Dendritic cell treated with granulocyte-macrophage colony-stimulating factor and Interleukin-4, amounts not matched to agents 40 ng/mL and 50 ng/mL, for 4 days (primary cell): ENCODE measurements at regions not wholly inside any gene's neighbourhood (a gene's known extent, or its start where the extent isn't known, plus 50 kb on each side); places are given as distances from the start of the nearest gene placed in this dataset.

Experiments used
- H3K27ac Mint-ChIP-seq: one replicate; pipeline ENCODE4 v1.8.0; 2022; ENCODE audit warnings: mild to moderate bottlenecking, mixed read lengths
- H3K27me3 Mint-ChIP-seq: one replicate; pipeline ENCODE4 v1.8.0; 2022; ENCODE audit warnings: mild to moderate bottlenecking, mixed read lengths
- H3K36me3 Mint-ChIP-seq: one replicate; pipeline ENCODE4 v1.8.0; 2022; ENCODE audit warnings: low read depth, mixed read lengths
- H3K4me1 Mint-ChIP-seq: one replicate; pipeline ENCODE4 v1.8.0; 2022; ENCODE audit warnings: low read depth, mixed read lengths
- H3K4me3 Mint-ChIP-seq: one replicate; pipeline ENCODE4 v1.8.0; 2022; ENCODE audit warnings: mild to moderate bottlenecking, moderate library complexity, mixed read lengths
- H3K9me3 Mint-ChIP-seq: one replicate; pipeline ENCODE4 v1.8.0; 2022; ENCODE audit warnings: mixed read lengths
- intact Hi-C: fragments of 100-400 bp; cut with micrococcal nuclease; formaldehyde crosslinking; loops from one replicate; pipeline ENCODE4 v1.15.0; 2022

DNA sequence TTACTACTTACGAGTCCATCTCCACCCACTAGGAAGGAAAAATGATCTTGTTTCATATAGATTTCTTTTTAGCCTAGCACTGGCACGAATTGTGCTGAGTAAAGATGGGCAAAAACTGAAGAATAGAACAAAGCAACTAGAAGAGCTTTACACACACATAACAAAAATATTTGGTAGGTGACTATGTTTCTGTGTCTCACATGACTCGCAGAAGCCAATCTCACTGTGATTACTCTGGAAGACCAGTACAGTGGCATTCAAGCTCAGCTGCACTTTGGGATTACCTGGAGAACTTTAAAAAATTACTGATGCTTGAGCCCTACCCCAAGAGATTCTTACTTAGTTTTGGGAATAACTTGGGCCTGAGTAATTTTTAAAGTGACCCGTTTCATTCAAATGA lies 378.7 kb downstream of the METTL4 start:
- intact Hi-C loops = no loop called here
- Mint-ChIP-seq H3K9me3 (peaks cover 10% of the 10 kb centered on the region), H3K27me3 (no peaks in the 10 kb centered on the region), H3K4me1 (no peaks in the 10 kb centered on the region), H3K36me3 (no peaks in the 10 kb centered on the region), H3K27ac (no peak overlapping the region), H3K4me3 (no peak overlapping the region)

DNA sequence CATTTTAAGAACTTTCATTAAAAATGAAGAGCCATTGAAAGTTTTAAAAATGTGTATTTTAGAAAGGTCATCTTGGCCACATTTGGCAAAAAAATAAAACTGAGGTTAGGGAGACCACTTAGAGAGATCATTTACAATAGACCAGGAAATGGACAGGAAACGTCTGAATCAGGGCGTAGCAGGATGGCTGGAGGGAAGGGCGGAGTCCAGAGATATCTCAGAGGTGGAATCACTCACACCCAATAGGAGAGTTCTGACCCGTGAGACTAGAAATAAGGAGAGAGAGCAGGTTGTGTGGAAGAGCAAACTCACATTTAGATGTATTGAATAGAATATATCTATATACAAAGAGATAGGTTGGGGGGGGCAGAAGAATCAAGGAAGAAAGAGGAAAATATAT lies 373.4 kb downstream of the METTL4 start:
- Mint-ChIP-seq H3K27me3 (no peaks in the 10 kb centered on the region), H3K27ac (no peak overlapping the region), H3K4me3 (no peak overlapping the region), H3K36me3 (no peaks in the 10 kb centered on the region), H3K4me1 (no peaks in the 10 kb centered on the region), H3K9me3 (peaks cover 10% of the 10 kb centered on the region)
- intact Hi-C loops = no loop called here

GRCh38 chr18:2199060-2199459 lies 372.2 kb downstream of the METTL4 start:
- Mint-ChIP-seq H3K9me3 (no peaks in the 10 kb centered on the region), H3K4me1 (no peaks in the 10 kb centered on the region), H3K4me3 (no peak overlapping the region), H3K27ac (no peak overlapping the region), H3K36me3 (no peaks in the 10 kb centered on the region), H3K27me3 (no peaks in the 10 kb centered on the region)
- intact Hi-C loops = no loop called here

- Mint-ChIP-seq H3K4me3 (no peak overlapping the region), H3K9me3 (no peaks in the 10 kb centered on the region), H3K27ac (no peak overlapping the region), H3K36me3 (no peaks in the 10 kb centered on the region), H3K4me1 (no peaks in the 10 kb centered on the region), H3K27me3 (no peaks in the 10 kb centered on the region)
- intact Hi-C loops = no loop called here
These were observed 370.2 kb downstream of the METTL4 start for GRCh38 chr18:2201036-2201600.

DNA sequence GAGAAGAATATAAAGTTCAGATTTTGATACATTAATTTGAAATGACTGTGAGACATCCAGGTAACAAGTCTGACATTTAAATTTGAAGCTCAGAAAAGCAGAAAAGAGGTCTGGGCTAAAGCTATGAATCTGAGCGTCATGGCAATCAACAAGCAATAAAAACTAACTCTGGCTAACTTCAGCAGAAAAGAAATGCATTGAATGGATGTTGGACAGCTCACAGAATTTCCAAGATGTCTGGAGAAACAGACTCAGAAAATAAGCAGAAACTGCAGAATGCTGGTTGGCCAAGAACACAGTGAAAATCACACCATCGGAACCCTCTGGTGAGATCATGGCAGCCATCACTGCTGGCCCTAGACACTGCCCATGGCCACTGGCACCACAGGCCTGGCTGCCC lies 366.6 kb downstream of the METTL4 start:
- Mint-ChIP-seq H3K4me1 (no peaks in the 10 kb centered on the region), H3K36me3 (no peaks in the 10 kb centered on the region), H3K27me3 (no peaks in the 10 kb centered on the region), H3K4me3 (no peak overlapping the region), H3K27ac (no peak overlapping the region), H3K9me3 (no peaks in the 10 kb centered on the region)
- intact Hi-C loops = no loop called here

DNA sequence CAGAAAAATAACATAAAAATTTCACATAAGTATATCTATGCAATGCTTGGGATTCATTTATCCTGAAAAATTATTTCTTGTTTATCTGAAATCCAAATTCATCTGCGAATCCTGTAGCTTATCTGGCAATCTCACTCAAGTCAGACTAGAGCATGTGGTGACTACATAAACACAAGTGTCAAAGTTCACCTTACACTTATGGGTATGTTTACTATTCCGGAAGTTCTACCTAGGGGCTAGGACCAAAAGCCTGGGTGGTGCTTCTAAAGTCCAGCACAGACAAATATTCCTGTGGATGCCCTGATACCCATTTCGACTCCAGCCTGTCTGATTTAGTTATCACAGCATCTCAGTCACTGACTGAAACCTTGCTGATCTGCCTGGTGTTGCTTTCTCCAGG lies 364.0 kb downstream of the METTL4 start:
- H3K9me3 Mint-ChIP-seq = no peaks in the 10 kb centered on the region
- intact Hi-C loops = no loop called here
- H3K27me3 Mint-ChIP-seq = no peaks in the 10 kb centered on the region
- no peaks in the 10 kb centered on the region for H3K36me3 Mint-ChIP-seq
- no peaks in the 10 kb centered on the region for H3K4me1 Mint-ChIP-seq
- no peak overlapping the region for H3K4me3 Mint-ChIP-seq
- H3K27ac Mint-ChIP-seq = no peak overlapping the region

DNA sequence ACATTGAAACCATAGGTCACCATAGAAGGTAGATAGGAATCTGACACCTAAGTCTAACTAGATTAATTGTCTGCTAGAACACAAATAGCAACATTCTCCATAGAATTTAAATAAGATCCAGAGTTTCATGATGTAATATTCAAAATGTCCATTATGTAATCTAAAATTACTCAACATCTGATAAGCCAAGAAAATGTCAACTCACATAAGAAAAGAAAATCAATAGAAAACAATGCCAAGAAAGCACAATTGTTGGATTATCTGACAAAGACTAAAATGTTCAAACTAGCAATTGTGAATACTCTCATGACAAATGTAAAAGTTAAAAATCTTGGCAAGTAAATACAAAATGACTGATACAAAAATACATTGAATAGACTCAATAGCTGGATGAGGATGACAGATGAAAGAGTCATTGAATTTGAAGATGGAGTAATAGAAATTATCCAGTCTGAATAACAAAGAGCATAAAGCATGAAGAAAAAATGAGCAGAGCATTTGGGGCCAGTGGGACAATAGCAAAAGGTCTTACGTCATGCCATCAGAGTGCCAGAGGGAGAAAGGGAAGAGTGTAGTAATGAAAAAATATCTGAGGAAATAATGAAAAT lies 358.6 kb downstream of the METTL4 start:
- Mint-ChIP-seq H3K36me3 (no peaks in the 10 kb centered on the region), H3K27ac (no peak overlapping the region), H3K4me1 (no peaks in the 10 kb centered on the region), H3K4me3 (no peak overlapping the region), H3K9me3 (no peaks in the 10 kb centered on the region), H3K27me3 (no peaks in the 10 kb centered on the region)
- intact Hi-C loops = no loop called here

DNA sequence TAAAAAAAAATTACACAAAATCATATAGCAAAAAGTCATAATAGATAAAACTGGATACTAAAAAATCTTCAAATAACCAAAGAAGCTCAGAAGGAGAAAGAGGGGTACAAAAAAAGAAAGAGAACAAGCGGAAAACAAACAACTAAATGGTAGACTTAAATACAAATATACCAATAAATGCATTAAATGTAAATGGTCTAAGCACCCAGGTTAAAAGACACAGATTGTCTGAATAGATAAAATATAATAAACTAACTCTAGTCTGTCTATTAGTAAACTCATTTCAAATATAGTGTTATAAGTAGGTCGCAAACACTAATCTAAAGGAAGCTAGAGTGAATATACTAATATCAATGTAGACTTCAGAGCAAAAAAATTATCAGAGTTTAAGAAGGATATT lies 357.4 kb downstream of the METTL4 start:
- Mint-ChIP-seq H3K36me3 (no peaks in the 10 kb centered on the region), H3K27ac (no peak overlapping the region), H3K9me3 (no peaks in the 10 kb centered on the region), H3K4me1 (no peaks in the 10 kb centered on the region), H3K4me3 (no peak overlapping the region), H3K27me3 (no peaks in the 10 kb centered on the region)
- intact Hi-C loops = no loop called here

DNA sequence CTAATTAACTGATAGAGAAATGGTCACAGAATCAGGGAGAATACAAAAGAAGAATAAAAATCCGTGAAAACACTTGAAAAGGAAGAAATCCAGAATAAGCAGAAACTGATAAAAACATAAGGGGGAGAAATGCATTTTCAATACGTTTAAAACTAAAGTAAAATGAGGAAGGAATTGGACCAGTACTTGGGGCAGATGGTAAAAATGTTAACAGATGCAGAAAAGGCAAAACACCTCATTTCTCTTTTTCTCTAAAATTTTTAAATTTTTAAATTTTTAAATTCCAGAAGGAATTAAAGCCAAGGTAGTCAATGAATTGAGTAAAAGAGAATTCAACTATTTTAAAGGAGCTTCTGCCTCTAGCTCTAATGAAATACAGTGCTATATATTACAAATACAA lies 353.9 kb downstream of the METTL4 start:
- no peaks in the 10 kb centered on the region for H3K36me3 Mint-ChIP-seq
- no peak overlapping the region for H3K27ac Mint-ChIP-seq
- no peaks in the 10 kb centered on the region for H3K27me3 Mint-ChIP-seq
- no peaks in the 10 kb centered on the region for H3K4me1 Mint-ChIP-seq
- intact Hi-C loops = no loop called here
- no peaks in the 10 kb centered on the region for H3K9me3 Mint-ChIP-seq
- no peak overlapping the region for H3K4me3 Mint-ChIP-seq

DNA sequence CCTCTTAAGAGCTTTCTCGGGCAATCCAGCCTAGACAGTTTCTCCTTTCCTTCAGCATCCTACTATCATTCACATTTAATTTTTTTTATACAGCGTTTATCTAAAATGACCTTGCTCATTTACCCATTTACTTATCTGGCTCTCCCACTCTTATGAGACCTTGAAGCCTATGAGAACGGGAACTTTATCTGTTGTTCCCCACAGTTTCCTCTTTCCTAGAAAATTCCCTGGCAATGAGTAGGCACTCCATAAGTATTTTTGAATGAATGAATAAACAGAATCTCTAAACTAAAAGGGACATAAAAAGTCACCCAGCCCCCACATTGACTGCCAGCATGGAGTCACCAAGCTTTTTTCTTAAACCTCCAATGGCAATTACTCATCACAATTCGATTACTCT lies 353.2 kb downstream of the METTL4 start:
- Mint-ChIP-seq H3K36me3 (no peaks in the 10 kb centered on the region), H3K27me3 (no peaks in the 10 kb centered on the region), H3K4me3 (no peak overlapping the region), H3K9me3 (no peaks in the 10 kb centered on the region), H3K27ac (no peak overlapping the region), H3K4me1 (no peaks in the 10 kb centered on the region)
- intact Hi-C loops = no loop called here

- H3K27ac Mint-ChIP-seq = no peak overlapping the region
- no peaks in the 10 kb centered on the region for H3K27me3 Mint-ChIP-seq
- intact Hi-C loops = no loop called here
- H3K4me3 Mint-ChIP-seq = no peak overlapping the region
- no peaks in the 10 kb centered on the region for H3K9me3 Mint-ChIP-seq
- no peaks in the 10 kb centered on the region for H3K36me3 Mint-ChIP-seq
- no peaks in the 10 kb centered on the region for H3K4me1 Mint-ChIP-seq
These were observed 351.6 kb downstream of the METTL4 start for GRCh38 chr18:2219706-2220105.

DNA sequence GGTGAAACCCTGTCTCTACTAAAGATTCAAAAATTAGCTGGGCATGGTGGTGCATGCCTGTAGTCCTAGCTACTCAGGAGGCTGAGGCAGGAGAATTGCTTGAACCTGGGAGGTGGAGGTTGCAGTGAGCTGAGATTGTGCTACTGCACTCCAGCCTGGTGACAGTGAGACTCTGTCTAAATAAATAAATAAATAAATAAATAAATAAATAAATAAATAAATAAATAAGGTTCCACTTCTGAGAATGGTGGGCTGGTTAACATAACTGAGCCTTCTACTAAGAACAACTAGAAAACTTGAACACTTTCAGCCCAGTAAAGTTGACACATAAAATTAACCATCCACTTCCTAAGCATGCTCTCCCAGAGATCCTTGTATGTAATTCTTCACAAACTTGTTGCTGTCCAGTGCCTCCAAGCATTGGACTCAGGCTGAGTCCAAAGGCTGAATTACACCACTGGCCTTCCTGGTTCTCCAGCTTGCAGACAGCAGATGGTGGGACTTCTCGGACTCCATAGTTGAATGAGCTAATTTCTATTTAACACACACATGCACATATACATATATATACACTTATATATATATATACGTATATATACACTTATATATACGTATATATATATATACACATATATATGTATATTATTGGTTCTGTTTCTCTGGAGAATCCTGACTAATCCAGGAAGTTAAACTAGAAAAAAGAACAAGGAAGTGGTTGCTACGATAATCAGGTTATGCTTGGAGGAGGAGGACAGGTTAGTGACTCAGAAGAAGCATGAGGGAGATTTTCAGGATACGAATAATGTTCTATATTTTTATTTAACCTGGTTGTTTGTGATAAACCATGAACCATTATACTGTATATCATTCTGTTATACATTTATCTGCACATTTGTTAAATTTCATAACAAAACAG lies 348.8 kb downstream of the METTL4 start:
- Mint-ChIP-seq H3K27me3 (no peaks in the 10 kb centered on the region), H3K9me3 (no peaks in the 10 kb centered on the region), H3K36me3 (no peaks in the 10 kb centered on the region), H3K27ac (no peak overlapping the region), H3K4me1 (no peaks in the 10 kb centered on the region), H3K4me3 (no peak overlapping the region)
- intact Hi-C loops = no loop called here

DNA sequence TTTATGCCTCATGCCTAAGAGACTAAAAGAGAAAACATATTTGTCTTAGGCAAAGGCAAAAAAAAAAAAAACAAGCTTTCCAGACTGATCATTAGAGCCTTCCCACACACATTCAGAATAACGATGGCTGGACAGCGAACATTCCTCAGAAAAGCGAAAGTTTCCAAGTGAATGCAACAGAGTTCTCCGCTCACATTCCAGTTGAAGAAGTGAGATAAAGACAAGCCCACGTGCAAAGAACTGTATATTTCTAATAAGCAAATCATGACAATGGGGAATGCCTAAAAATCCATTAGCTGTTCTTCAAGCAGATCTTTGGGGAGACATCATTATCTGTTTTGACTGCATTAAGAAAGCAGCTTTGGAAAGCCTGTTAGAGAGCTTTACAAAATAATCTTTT lies 347.9 kb downstream of the METTL4 start:
- H3K36me3 Mint-ChIP-seq = no peaks in the 10 kb centered on the region
- no peaks in the 10 kb centered on the region for H3K4me1 Mint-ChIP-seq
- no peak overlapping the region for H3K27ac Mint-ChIP-seq
- no peaks in the 10 kb centered on the region for H3K27me3 Mint-ChIP-seq
- no peaks in the 10 kb centered on the region for H3K9me3 Mint-ChIP-seq
- H3K4me3 Mint-ChIP-seq = no peak overlapping the region
- intact Hi-C loops = no loop called here

- no peaks in the 10 kb centered on the region for H3K36me3 Mint-ChIP-seq
- intact Hi-C loops = no loop called here
- no peak overlapping the region for H3K4me3 Mint-ChIP-seq
- H3K27ac Mint-ChIP-seq = no peak overlapping the region
- H3K4me1 Mint-ChIP-seq = no peaks in the 10 kb centered on the region
- no peaks in the 10 kb centered on the region for H3K27me3 Mint-ChIP-seq
- no peaks in the 10 kb centered on the region for H3K9me3 Mint-ChIP-seq
These were observed 347.5 kb downstream of the METTL4 start for GRCh38 chr18:2223849-2224248.
